VCaP (cell line): ENCODE measurements at regions not wholly inside any gene's neighbourhood (a gene's known extent, or its start where the extent isn't known, plus 50 kb on each side); places are given as distances from the start of the nearest gene placed in this dataset.

ENCODE experiments used
- H3K27ac ChIP-seq: fragments of 450-650 bp; 2 replicates; pipeline ENCODE4 v1.5.1; 2017
- TF ChIP-seq, protein P1 (sequence below): fragments of 450-650 bp; conservative IDR thresholded peaks from 2 replicates; pipeline ENCODE4 v1.5.1; 2017; ENCODE audit warnings: mild to moderate bottlenecking, moderate library complexity

DNA sequence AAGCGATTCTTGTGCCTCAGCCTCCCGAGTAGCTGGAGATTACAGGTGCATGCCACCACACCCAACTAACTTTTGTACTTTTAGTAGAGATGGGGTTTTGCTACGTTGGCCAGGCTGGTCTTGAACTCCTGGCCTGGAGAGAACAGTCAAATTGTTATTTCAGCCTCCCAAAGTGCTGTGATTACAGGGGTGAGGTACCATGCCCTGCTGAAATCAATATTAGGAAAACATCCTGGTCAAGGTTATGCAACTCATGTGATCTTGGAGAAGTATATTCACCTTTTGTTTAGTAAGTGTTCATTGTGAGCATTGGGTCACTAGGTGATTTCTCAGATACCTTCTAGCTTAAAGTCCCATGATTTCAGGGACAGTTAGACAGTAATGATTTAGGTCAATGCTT lies 167.8 kb downstream of the AASDH start:
- H3K27ac ChIP-seq = no peak overlapping the region
- TF ChIP-seq, protein P1, sequence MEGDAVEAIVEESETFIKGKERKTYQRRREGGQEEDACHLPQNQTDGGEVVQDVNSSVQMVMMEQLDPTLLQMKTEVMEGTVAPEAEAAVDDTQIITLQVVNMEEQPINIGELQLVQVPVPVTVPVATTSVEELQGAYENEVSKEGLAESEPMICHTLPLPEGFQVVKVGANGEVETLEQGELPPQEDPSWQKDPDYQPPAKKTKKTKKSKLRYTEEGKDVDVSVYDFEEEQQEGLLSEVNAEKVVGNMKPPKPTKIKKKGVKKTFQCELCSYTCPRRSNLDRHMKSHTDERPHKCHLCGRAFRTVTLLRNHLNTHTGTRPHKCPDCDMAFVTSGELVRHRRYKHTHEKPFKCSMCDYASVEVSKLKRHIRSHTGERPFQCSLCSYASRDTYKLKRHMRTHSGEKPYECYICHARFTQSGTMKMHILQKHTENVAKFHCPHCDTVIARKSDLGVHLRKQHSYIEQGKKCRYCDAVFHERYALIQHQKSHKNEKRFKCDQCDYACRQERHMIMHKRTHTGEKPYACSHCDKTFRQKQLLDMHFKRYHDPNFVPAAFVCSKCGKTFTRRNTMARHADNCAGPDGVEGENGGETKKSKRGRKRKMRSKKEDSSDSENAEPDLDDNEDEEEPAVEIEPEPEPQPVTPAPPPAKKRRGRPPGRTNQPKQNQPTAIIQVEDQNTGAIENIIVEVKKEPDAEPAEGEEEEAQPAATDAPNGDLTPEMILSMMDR = no peak

DNA sequence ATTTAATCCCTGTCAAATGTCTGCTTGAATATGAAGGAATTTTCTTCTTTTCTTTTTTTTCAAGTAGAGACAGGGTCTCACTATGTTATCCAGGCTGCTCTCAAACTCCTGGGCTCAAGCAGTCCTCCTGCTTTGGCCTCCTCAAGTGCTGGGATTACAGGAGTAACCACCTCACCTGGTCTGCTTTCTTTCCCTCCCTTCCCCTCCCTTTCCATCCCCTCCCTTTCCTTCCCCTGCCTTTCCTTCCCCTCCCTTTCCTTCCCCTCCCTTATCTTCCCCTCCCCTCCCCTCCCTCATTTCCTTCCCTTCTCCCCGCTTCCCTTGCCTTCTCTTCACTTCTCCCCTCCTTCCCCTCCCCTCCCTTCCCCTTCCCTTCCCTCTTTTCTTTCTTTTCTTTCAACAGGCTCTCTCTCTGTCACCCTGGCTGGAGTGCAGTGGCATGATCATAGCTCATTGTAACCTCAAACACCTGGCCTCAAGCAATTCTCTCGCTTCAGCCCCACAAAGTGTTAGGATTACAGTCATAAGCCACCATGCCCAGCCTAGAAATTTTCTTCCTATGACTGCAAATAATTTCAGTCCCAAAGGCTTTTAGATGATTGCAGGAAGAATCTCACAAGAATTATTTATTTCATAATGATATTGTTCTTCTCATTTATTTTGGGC lies 168.9 kb downstream of the AASDH start:
- TF ChIP-seq, protein P1 = no peak
- H3K27ac ChIP-seq = no peak overlapping the region

DNA sequence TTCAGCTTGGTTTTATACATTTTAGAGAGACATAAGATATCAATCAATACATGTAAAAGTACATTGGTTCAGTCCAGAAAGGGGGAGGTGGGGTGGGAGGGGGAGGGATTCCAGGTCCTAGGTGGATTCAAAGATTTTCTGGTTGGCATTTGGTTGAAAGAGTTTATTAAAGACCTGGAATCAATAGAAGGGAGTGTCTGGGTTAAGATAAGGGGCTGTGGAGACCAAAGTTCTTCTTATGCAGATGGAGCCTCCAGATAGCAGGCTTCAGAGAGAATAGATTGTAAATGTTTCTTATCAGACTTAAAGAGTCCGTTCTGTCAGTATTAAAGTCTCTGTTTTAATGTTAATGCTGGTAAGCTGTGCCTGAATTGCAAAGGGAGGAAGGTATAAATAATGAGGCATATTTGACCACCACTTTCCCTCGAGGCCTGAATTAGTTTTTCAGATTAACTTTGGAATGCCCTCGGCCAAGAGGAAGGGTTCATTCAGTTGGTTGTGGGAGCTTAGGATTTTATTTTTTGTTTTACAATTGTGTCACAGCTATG lies 169.9 kb downstream of the AASDH start:
- H3K27ac ChIP-seq = no peak overlapping the region
- TF ChIP-seq, protein P1 = no peak

DNA sequence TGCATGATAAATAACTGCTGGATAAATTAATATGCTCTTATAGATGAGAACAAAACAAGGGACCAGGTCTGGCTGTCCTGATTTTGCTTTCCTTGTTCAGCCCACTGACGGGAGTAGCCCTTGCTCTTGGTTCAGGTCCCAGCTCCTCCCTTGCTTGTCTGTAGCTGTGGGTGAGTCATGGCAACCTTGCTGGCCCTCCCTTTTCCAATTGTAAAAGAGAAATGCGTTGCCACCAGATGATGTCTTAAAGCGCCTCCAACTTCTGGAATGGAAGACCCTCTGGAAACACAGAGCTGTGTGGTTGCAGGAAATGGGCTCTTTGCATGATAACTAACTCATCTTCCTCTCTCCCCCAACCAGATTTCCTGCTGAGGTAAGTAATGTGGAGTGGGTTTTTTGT lies 171.4 kb downstream of the AASDH start:
- H3K27ac ChIP-seq = no peak overlapping the region
- TF ChIP-seq, protein P1 = no peak

DNA sequence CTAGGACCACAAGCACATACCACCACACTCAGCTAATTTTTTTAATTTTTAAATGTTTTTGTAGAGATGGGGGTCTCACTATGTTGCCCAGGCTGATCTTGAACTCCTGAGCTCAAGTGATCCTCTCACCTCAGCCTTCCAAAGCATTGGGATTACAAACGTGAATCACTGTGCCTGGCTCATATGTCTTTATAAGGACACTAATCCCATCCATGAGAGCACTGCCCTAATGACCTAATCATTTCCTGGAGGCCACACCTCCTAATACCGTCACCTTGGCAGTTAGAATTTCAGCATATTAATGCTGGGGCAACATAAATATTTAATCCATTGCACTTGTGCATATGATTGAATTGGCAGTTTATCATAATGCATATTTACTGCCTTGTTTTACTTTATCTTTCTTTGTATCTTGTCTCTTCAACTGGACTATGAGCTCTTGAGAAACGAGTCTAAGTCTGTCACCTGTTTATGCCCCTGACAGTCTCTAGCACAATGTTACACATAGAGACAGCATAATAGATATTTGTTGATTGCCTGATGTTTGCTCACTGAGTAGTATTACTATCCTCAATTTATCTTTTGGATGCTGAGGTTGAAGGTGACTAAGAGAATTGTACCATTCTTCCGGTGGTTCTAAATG lies 172.0 kb downstream of the AASDH start:
- TF ChIP-seq, protein P1 = no peak
- no peak overlapping the region for H3K27ac ChIP-seq

DNA sequence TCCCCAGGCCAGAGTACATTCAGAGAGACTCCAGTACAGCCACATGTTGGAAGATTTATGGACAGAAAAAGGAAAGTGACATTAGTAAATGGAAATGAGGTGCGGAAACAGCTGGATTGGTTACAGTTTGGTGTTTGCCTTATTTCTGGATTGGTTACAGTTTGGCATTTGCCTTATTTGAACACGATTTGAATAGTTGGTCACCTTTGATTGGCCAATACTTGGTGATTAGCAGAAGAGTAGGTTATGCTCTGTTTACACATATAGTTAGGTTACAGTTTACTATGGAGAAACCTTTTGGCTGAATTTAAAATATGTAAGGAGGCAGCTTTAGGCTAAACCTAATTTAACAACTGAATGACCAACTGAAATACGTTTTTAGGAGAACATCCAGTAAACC lies 173.7 kb downstream of the AASDH start:
- H3K27ac ChIP-seq = no peak overlapping the region
- TF ChIP-seq, protein P1 = no peak

DNA sequence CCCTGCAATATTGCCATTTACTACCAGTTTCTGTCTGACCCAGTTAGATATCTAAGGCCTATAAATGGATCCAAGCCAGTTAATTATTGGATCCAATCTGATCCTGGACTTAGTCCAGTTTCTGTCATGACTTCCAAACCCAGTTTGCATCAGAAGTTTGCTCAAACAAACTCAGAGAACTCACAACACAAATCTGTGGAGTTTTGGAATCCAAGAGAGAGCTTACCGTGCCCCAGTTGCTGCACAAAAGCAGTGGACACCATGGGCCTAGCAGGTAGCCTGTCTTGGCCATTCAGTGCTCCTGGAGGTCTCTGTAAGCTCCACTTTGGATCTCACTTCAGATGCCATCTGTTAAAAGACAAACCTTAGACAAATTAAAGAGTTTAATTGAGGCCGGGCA lies 174.5 kb downstream of the AASDH start:
- TF ChIP-seq, protein P1 = no peak
- H3K27ac ChIP-seq = no peak overlapping the region
